HCT116 (cell line): ENCODE measurements at regions not wholly inside any gene's neighbourhood (a gene's known extent, or its start where the extent isn't known, plus 50 kb on each side); places are given as distances from the start of the nearest gene placed in this dataset.

Experiments
- EGR1 ChIP-seq: IDR thresholded peaks from 2 replicates; pipeline ENCODE4 v1.6.1; 2012; ENCODE audit warnings: low read depth
- EZH2 ChIP-seq: fragments of 200-600 bp; sonication (generic); IDR thresholded peaks from 2 replicates; pipeline ENCODE4 v1.6.1; 2017; ENCODE audit warnings: antibody characterized with exemption, mixed run types
- POLR2A ChIP-seq: IDR thresholded peaks from 2 replicates; pipeline ENCODE4 v1.7.0; 2011; ENCODE audit warnings: borderline replicate concordance; ENCODE audit not compliant: insufficient read depth, insufficient read length; ENCODE audit errors: extremely low read depth
- POLR2AphosphoS5 ChIP-seq: IDR thresholded peaks from 2 replicates; pipeline ENCODE4 v1.6.1; 2011; ENCODE audit warnings: mild to moderate bottlenecking, low read depth, low read length, moderate library complexity
- ZFX ChIP-seq: fragments of 450-650 bp; IDR thresholded peaks from 2 replicates; pipeline ENCODE4 v1.6.1; 2017
- TF ChIP-seq, protein P1 (sequence below), 3 experiments: fragments of 200-600 bp in 1 of 3; sonication (generic) in 1 of 3; IDR thresholded peaks in 2 of 3; conservative IDR thresholded peaks in 1 of 3; 2 replicates each; pipeline ENCODE4 v1.5.1; 2012 to 2017; ENCODE audit warnings: low read depth in 2 of 3, low read length in 2 of 3, antibody characterized with exemption in 1 of 3, borderline replicate concordance in 1 of 3, control low read depth in 1 of 3, mild to moderate bottlenecking in 1 of 3, mixed read lengths in 1 of 3, mixed run types in 1 of 3, moderate library complexity in 1 of 3; ENCODE audit not compliant: insufficient read depth in 1 of 3

DNA sequence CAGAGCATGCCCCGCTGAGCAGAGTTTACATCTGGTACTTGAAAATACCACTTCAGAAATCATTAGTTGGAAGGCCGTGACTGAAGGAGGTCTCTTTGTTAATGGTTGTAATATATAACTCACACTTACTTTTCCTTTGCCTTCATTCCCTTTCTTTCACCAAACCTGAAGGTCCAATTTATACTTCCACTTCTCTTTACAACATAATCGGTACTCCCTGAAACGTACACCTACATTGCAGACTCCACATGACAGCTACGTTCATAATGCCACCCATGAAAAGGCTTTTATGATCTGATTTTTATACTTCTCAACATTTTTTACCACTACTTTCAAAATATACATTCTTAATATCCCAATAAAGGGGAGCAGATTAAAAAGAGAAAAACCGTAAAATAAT is 298.7 kb downstream of the C4orf33 start:
- TF ChIP-seq, protein P1, sequence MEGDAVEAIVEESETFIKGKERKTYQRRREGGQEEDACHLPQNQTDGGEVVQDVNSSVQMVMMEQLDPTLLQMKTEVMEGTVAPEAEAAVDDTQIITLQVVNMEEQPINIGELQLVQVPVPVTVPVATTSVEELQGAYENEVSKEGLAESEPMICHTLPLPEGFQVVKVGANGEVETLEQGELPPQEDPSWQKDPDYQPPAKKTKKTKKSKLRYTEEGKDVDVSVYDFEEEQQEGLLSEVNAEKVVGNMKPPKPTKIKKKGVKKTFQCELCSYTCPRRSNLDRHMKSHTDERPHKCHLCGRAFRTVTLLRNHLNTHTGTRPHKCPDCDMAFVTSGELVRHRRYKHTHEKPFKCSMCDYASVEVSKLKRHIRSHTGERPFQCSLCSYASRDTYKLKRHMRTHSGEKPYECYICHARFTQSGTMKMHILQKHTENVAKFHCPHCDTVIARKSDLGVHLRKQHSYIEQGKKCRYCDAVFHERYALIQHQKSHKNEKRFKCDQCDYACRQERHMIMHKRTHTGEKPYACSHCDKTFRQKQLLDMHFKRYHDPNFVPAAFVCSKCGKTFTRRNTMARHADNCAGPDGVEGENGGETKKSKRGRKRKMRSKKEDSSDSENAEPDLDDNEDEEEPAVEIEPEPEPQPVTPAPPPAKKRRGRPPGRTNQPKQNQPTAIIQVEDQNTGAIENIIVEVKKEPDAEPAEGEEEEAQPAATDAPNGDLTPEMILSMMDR (IDR thresholded peaks at IDR 0.05 in 2 of 3, conservative IDR thresholded peaks at IDR 0.05 in 1 of 3; ENCODE audit: borderline replicate concordance in 1 of 3, insufficient read depth in 1 of 3, low read depth in 2 of 3, low read length in 2 of 3) = no peak
- TF ChIP-seq EZH2 (no peak), POLR2AphosphoS5 (no peak), EGR1 (no peak), ZFX (no peak), POLR2A (no peak)
